OCI-LY3 (cell line): ENCODE measurements at regions not wholly inside any gene's neighbourhood (a gene's known extent, or its start where the extent isn't known, plus 50 kb on each side); places are given as distances from the start of the nearest gene placed in this dataset.
A peak's percentile ranks its signal among the peaks of the same experiment; 100 is the strongest.

Experiments used
- H2AFZ ChIP-seq: fragments of 200-600, 300-600 bp; shearing (Covaris generic); 2 replicates; pipeline ENCODE4 v1.6.0; 2014; ENCODE audit warnings: antibody characterized with exemption, low read depth, low read length
- H3K27ac ChIP-seq: fragments of 200-600, 300-600 bp; sonication (generic); 2 replicates; pipeline ENCODE4 v1.5.1; 2014; ENCODE audit warnings: mild to moderate bottlenecking, low read length, moderate library complexity, mixed read lengths
- H3K27me3 ChIP-seq: fragments of 200-600, 300-600 bp; sonication (generic); 2 replicates; pipeline ENCODE4 v1.6.1; 2014; ENCODE audit warnings: low read depth, low read length, mixed read lengths
- H3K36me3 ChIP-seq: fragments of 200-600, 300-600 bp; sonication (generic); replicated peaks from 2 replicates; pipeline ENCODE3; 2014; ENCODE audit warnings: low read depth, low read length, mixed read lengths
- H3K4me1 ChIP-seq: fragments of 300-600, 200-600 bp; sonication (generic); 2 replicates; pipeline ENCODE4 v1.6.1; 2014; ENCODE audit warnings: low read length, mixed read lengths
- H3K4me2 ChIP-seq: fragments of 200-600, 300-600 bp; sonication (generic); 2 replicates; pipeline ENCODE4 v1.6.1; 2014; ENCODE audit warnings: low read length, mixed read lengths
- H3K4me3 ChIP-seq: fragments of 300-600, 200-600 bp; sonication (generic); 2 replicates; pipeline ENCODE4 v1.5.1; 2014; ENCODE audit warnings: antibody characterized with exemption, mild to moderate bottlenecking, low read length, moderate library complexity
- H3K79me2 ChIP-seq: fragments of 300-600, 200-600 bp; shearing (Covaris generic); 2 replicates; pipeline ENCODE4 v1.6.1; 2014; ENCODE audit warnings: mild to moderate bottlenecking, low read length, mixed read lengths
- H3K9ac ChIP-seq: fragments of 300-600, 200-600 bp; shearing (Covaris generic); 2 replicates; pipeline ENCODE4 v1.6.0; 2014; ENCODE audit warnings: mild to moderate bottlenecking, low read length, moderate library complexity
- H3K9me3 ChIP-seq: fragments of 200-600, 300-600 bp; shearing (Covaris generic); 2 replicates; pipeline ENCODE4 v1.6.1; 2014; ENCODE audit warnings: low read length, mixed read lengths; ENCODE audit not compliant: insufficient read depth
- H4K20me1 ChIP-seq: fragments of 200-600, 300-600 bp; sonication (generic); 2 replicates; pipeline ENCODE4 v1.6.1; 2016; ENCODE audit warnings: low read length, mixed read lengths; ENCODE audit not compliant: insufficient read depth
- EZH2phosphoT487 ChIP-seq: fragments of 200-600 bp; shearing (Covaris generic); IDR thresholded peaks from 2 replicates; pipeline ENCODE4 v1.6.1; 2018; ENCODE audit warnings: antibody characterized with exemption, mixed run types, low read depth
- TF ChIP-seq, protein P1 (sequence below): fragments of 200-600, 300-600 bp; sonication (generic); IDR thresholded peaks from 2 replicates; pipeline ENCODE4 v1.5.1; 2014; ENCODE audit warnings: antibody characterized with exemption, low read length, low read depth

DNA sequence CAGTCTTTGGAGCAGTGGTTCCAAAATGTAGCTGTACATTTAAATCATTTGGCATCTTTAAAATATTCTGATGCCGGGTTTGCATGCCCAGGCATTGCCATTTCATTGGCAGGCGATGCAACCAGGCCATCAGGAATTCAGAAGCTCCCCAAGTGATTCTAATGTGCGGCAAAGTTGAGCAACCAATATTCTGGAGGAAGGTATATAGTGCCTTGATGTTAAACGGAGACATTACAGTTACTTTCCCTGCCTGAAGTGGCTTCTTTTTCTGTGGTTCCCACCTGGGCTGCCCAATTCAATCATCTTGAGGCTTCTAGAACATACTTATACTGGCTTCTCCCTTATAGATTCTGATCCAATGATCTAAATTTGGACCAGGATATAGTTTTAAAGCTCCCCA is 68.7 kb upstream of the PGM2 start:
- Histone ChIP-seq H3K79me2 (no peaks in the 10 kb centered on the region), H3K9ac (no peak overlapping the region), H3K9me3 (no peaks in the 10 kb centered on the region), H3K4me3 (no peak overlapping the region), H3K27me3 (no peaks in the 10 kb centered on the region; the same call in 1 of the 2 replicates), H4K20me1 (no peaks in the 10 kb centered on the region), H3K27ac (no peak overlapping the region), H3K36me3 (no peaks in the 10 kb centered on the region), H3K4me1 (peaks cover 7% of the 10 kb centered on the region), H2AFZ (no peak overlapping the region), H3K4me2 (no peak overlapping the region)
- TF ChIP-seq, protein P1, sequence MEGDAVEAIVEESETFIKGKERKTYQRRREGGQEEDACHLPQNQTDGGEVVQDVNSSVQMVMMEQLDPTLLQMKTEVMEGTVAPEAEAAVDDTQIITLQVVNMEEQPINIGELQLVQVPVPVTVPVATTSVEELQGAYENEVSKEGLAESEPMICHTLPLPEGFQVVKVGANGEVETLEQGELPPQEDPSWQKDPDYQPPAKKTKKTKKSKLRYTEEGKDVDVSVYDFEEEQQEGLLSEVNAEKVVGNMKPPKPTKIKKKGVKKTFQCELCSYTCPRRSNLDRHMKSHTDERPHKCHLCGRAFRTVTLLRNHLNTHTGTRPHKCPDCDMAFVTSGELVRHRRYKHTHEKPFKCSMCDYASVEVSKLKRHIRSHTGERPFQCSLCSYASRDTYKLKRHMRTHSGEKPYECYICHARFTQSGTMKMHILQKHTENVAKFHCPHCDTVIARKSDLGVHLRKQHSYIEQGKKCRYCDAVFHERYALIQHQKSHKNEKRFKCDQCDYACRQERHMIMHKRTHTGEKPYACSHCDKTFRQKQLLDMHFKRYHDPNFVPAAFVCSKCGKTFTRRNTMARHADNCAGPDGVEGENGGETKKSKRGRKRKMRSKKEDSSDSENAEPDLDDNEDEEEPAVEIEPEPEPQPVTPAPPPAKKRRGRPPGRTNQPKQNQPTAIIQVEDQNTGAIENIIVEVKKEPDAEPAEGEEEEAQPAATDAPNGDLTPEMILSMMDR, result no peak
- TF ChIP-seq EZH2phosphoT487, result no peak

GRCh38 chr4:37757121-37757520 is 69.4 kb upstream of the PGM2 start:
- Histone ChIP-seq H3K9me3 (no peaks in the 10 kb centered on the region), H4K20me1 (no peaks in the 10 kb centered on the region), H3K9ac (no peak overlapping the region), H3K27me3 (no peaks in the 10 kb centered on the region; the same call in 1 of the 2 replicates), H3K4me2 (no peak overlapping the region), H3K4me1 (peaks cover 7% of the 10 kb centered on the region), H2AFZ (no peak overlapping the region), H3K79me2 (no peaks in the 10 kb centered on the region), H3K4me3 (no peak overlapping the region), H3K27ac (no peak overlapping the region), H3K36me3 (no peaks in the 10 kb centered on the region)
- TF ChIP-seq EZH2phosphoT487, result no peak
- TF ChIP-seq, protein P1, result no peak

GRCh38 chr4:37754410-37755185 is 68.4 kb upstream of the RELL1 start:
- no peaks in the 10 kb centered on the region for H3K9me3 ChIP-seq
- TF ChIP-seq, protein P1, result no peak
- TF ChIP-seq EZH2phosphoT487, result no peak
- peak overlapping the region; percentile 87; the same call in 1 of the 2 replicates for H2AFZ ChIP-seq
- 0 out of 2 replicates have a peak overlapping the region, but pooled peaks have one; percentile 25 for H3K4me3 ChIP-seq
- no peaks in the 10 kb centered on the region for H3K36me3 ChIP-seq
- peaks cover 11% of the 10 kb centered on the region for H3K4me1 ChIP-seq
- H3K9ac ChIP-seq, result no peak overlapping the region
- no peak overlapping the region for H3K27ac ChIP-seq
- no peaks in the 10 kb centered on the region for H3K79me2 ChIP-seq
- H3K4me2 ChIP-seq, result peak overlapping the region; percentile 66
- H4K20me1 ChIP-seq, result no peaks in the 10 kb centered on the region
- peaks cover 4% of the 10 kb centered on the region for H3K27me3 ChIP-seq

GRCh38 chr4:37749398-37749988 is 63.3 kb upstream of the RELL1 start:
- Histone ChIP-seq H3K9me3 (no peaks in the 10 kb centered on the region), H3K4me1 (peaks cover 12% of the 10 kb centered on the region), H3K4me2 (peak overlapping the region; percentile 32; the same call in 1 of the 2 replicates), H3K9ac (no peak overlapping the region), H4K20me1 (no peaks in the 10 kb centered on the region), H3K36me3 (no peaks in the 10 kb centered on the region), H2AFZ (no peak overlapping the region), H3K27ac (no peak overlapping the region), H3K4me3 (no peak overlapping the region), H3K79me2 (no peaks in the 10 kb centered on the region), H3K27me3 (peaks cover 4% of the 10 kb centered on the region)
- TF ChIP-seq EZH2phosphoT487, result no peak
- TF ChIP-seq, protein P1, result no peak
